H9 (cell line): ENCODE measurements at regions not wholly inside any gene's neighbourhood (a gene's known extent, or its start where the extent isn't known, plus 50 kb on each side); places are given as distances from the start of the nearest gene placed in this dataset.

Source experiments
- DNase-seq: peaks from one replicate; pipeline ENCODE4 v3.0.0-alpha.2; 2017
- H2AFZ ChIP-seq: one replicate; pipeline ENCODE4 v1.6.1; 2013; ENCODE audit warnings: mild to moderate bottlenecking, low read length, control low read depth, moderate library complexity
- H2AK5ac ChIP-seq: 2 replicates; pipeline ENCODE4 v1.6.1; 2013; ENCODE audit warnings: low read length, control low read depth, mixed read lengths; ENCODE audit not compliant: insufficient read length
- H2BK120ac ChIP-seq: one replicate; pipeline ENCODE4 v1.6.1; 2013; ENCODE audit warnings: low read depth, mild to moderate bottlenecking, low read length, control low read depth, inconsistent platforms; ENCODE audit not compliant: poor library complexity, severe bottlenecking
- H2BK12ac ChIP-seq: 2 replicates; pipeline ENCODE4 v1.6.1; 2013; ENCODE audit warnings: low read length, control low read depth, mixed read lengths, low read depth; ENCODE audit not compliant: insufficient read length
- H2BK15ac ChIP-seq: 2 replicates; pipeline ENCODE4 v1.6.1; 2013; ENCODE audit warnings: low read depth, low read length, control low read depth
- H2BK20ac ChIP-seq: one replicate; pipeline ENCODE4 v1.6.1; 2013; ENCODE audit warnings: low read depth, mild to moderate bottlenecking, low read length, control low read depth, inconsistent platforms; ENCODE audit not compliant: poor library complexity, severe bottlenecking
- H2BK5ac ChIP-seq: 2 replicates; pipeline ENCODE4 v1.6.1; 2013; ENCODE audit warnings: low read length, control low read depth, mixed read lengths; ENCODE audit not compliant: insufficient read length
- H3K14ac ChIP-seq: 2 replicates; pipeline ENCODE4 v1.6.1; 2013; ENCODE audit warnings: low read length, control low read depth; ENCODE audit not compliant: insufficient read depth
- H3K18ac ChIP-seq: 2 replicates; pipeline ENCODE4 v1.6.1; 2013; ENCODE audit warnings: low read depth, mild to moderate bottlenecking, mixed read lengths, low read length, control low read depth; ENCODE audit not compliant: insufficient read length
- H3K23ac ChIP-seq: 2 replicates; pipeline ENCODE4 v1.6.1; 2013; ENCODE audit warnings: low read length, control low read depth, mixed read lengths, low read depth; ENCODE audit not compliant: insufficient read length
- H3K23me2 ChIP-seq: 2 replicates; pipeline ENCODE4 v1.6.1; 2013; ENCODE audit warnings: low read depth, mild to moderate bottlenecking, mixed read lengths, low read length, control low read depth; ENCODE audit not compliant: insufficient read length, poor library complexity, severe bottlenecking
- H3K27ac ChIP-seq: 2 replicates; pipeline ENCODE4 v1.5.1; 2013; ENCODE audit warnings: low read length, control low read depth, mixed read lengths, low read depth; ENCODE audit not compliant: insufficient read length
- H3K27me3 ChIP-seq: 2 replicates; pipeline ENCODE4 v1.6.1; 2013; ENCODE audit warnings: low read length, control low read depth, inconsistent platforms; ENCODE audit not compliant: insufficient read depth
- H3K4ac ChIP-seq: 2 replicates; pipeline ENCODE4 v1.6.1; 2013; ENCODE audit warnings: low read depth, mild to moderate bottlenecking, control low read depth, inconsistent platforms, low read length, moderate library complexity
- H3K4me1 ChIP-seq: 2 replicates; pipeline ENCODE4 v1.6.1; 2013; ENCODE audit warnings: low read length, control low read depth, inconsistent platforms; ENCODE audit not compliant: insufficient read depth
- H3K4me2 ChIP-seq: 2 replicates; pipeline ENCODE4 v1.6.1; 2013; ENCODE audit warnings: low read length, control low read depth, mixed read lengths; ENCODE audit not compliant: insufficient read length, insufficient read depth
- H3K56ac ChIP-seq: 2 replicates; pipeline ENCODE4 v1.6.1; 2013; ENCODE audit warnings: low read depth, mild to moderate bottlenecking, mixed read lengths, low read length, control low read depth; ENCODE audit not compliant: insufficient read length
- H3K79me1 ChIP-seq: 2 replicates; pipeline ENCODE4 v1.6.1; 2013; ENCODE audit warnings: low read depth, mild to moderate bottlenecking, moderate library complexity, low read length, control low read depth, inconsistent platforms; ENCODE audit not compliant: insufficient read depth, poor library complexity, severe bottlenecking
- H3K79me2 ChIP-seq: 2 replicates; pipeline ENCODE4 v1.6.1; 2013; ENCODE audit warnings: low read length, control low read depth, inconsistent platforms; ENCODE audit not compliant: insufficient read depth
- H3K9ac ChIP-seq: 2 replicates; pipeline ENCODE4 v1.6.1; 2013; ENCODE audit warnings: low read length, control low read depth, mixed read lengths; ENCODE audit not compliant: insufficient read length; ENCODE audit errors: extremely low read depth
- H3K9me3 ChIP-seq: one replicate; pipeline ENCODE4 v1.6.1; 2013; ENCODE audit warnings: low read depth, low read length, inconsistent platforms; ENCODE audit not compliant: control insufficient read depth
- H3T11ph ChIP-seq: one replicate; pipeline ENCODE4 v1.6.1; 2013; ENCODE audit warnings: mild to moderate bottlenecking, low read length, control low read depth, inconsistent platforms
- H4K20me1 ChIP-seq: one replicate; pipeline ENCODE4 v1.6.1; 2013; ENCODE audit not compliant: control insufficient read depth, insufficient read length, insufficient read depth
- H4K5ac ChIP-seq: 2 replicates; pipeline ENCODE4 v1.6.1; 2013; ENCODE audit warnings: low read depth, mild to moderate bottlenecking, mixed read lengths, low read length, control low read depth; ENCODE audit not compliant: insufficient read length
- H4K8ac ChIP-seq: replicated peaks from 2 replicates; pipeline ENCODE4 v1.6.1; 2013; ENCODE audit warnings: low read length, control low read depth, mixed read lengths, low read depth; ENCODE audit not compliant: insufficient read length
- H4K91ac ChIP-seq: 2 replicates; pipeline ENCODE4 v1.6.1; 2013; ENCODE audit warnings: low read depth, mild to moderate bottlenecking, moderate library complexity, mixed read lengths, low read length, control low read depth; ENCODE audit not compliant: insufficient read length
- H3K27ac Mint-ChIP-seq, 3 experiments: 2 replicates in 2 of 3; 3 replicates in 1 of 3; pipeline ENCODE4 v1.8.0; 2020 to 2021; ENCODE audit warnings: mixed read lengths in 3 of 3, mild to moderate bottlenecking in 1 of 3, moderate library complexity in 1 of 3
- H3K27me3 Mint-ChIP-seq: 2 replicates; pipeline ENCODE4 v1.8.0; 2021; ENCODE audit warnings: low read depth, mild to moderate bottlenecking, moderate library complexity, mixed read lengths
- H3K36me3 Mint-ChIP-seq, 3 experiments: 2 replicates in 2 of 3; 3 replicates in 1 of 3; pipeline ENCODE4 v1.8.0; 2020 to 2021; ENCODE audit warnings: low read depth in 3 of 3, mixed read lengths in 3 of 3; ENCODE audit not compliant: insufficient read depth in 1 of 3
- H3K4me1 Mint-ChIP-seq, 2 experiments: 2 replicates each; pipeline ENCODE4 v1.8.0; 2020; ENCODE audit warnings: mixed read lengths in 2 of 2
- H3K4me3 Mint-ChIP-seq, 2 experiments: 2 replicates in 1 of 2; 3 replicates in 1 of 2; pipeline ENCODE4 v1.8.0; 2020 to 2021; ENCODE audit warnings: mild to moderate bottlenecking in 2 of 2, mixed read lengths in 2 of 2, moderate library complexity in 1 of 2
- H3K9me3 Mint-ChIP-seq, 2 experiments: 2 replicates in 1 of 2; 3 replicates in 1 of 2; pipeline ENCODE4 v1.8.0; 2020; ENCODE audit warnings: mild to moderate bottlenecking in 2 of 2, mixed read lengths in 2 of 2, moderate library complexity in 1 of 2
- WGBS: extraction: QIAGEN DNeasy Blood & Tissue Kit; methylation state at CpG from one replicate; pipeline ENCODE4 v1.1.7; 2013; ENCODE audit warnings: missing lambda C conversion rate, low lambda C conversion rate, mixed read lengths; ENCODE audit not compliant: insufficient read length; ENCODE audit errors: extremely low coverage; 5-methylcytosine and 5-hydroxymethylcytosine counted together
- TF ChIP-seq, protein P1 (sequence below): fragments of 200-600 bp; sonication (generic); conservative IDR thresholded peaks from 3 replicates; pipeline ENCODE4 v1.8.0; 2021; ENCODE audit warnings: antibody characterized with exemption, mild to moderate bottlenecking

DNA sequence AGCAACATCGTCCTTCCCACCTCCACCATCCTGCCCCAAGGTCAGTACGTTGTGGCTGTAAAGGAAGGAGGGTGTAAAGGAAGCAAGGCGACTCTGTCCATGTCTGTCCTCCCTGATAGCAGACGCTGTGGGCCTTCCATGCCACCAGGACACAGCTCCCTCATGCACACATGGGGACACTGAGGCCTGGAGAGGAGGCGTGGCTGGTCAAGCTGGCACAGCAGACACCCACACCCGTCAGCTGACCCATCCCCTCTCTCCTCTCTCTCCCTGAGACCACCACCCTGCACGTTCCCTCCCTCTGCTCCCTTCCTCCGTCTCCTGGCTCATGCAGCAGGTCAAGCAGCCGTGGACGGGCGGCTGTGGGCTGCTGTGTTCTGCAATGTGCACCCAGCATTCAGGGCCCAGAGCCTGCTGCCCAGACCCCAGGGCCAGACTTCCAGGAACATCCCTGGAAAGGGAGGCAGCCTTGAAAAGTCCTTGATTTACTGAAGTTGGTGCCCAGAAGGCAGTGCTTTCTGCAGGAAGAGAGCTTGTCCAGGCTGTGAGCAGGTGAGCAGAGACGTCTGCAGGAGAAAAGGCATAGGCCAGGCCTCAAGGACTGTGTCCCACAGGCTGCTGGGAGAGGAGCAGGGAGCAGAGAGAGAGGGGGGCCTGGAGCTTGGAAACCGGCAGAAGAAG is 133.6 kb downstream of the DDX1 start:
- Histone ChIP-seq H3K4ac (no peak overlapping the region), H3K4me2 (no peak overlapping the region)
- peaks cover 2% of the 10 kb centered on the region; the same call in 1 of the 2 replicates for H3K27me3 Mint-ChIP-seq

More for the DNA sequence above, 133.6 kb downstream of the DDX1 start:
- Histone ChIP-seq H3K27me3 (no peaks in the 10 kb centered on the region), H2BK15ac (no peak overlapping the region), H3K9ac (no peak overlapping the region), H3K79me2 (no peaks in the 10 kb centered on the region), H3K23ac (no peak overlapping the region), H3K18ac (no peak overlapping the region), H3K27ac (no peak overlapping the region), H4K8ac (no peak overlapping the region), H2AK5ac (no peak overlapping the region), H3T11ph (no peak overlapping the region), H3K9me3 (no peaks in the 10 kb centered on the region), H2BK120ac (no peak overlapping the region), H3K56ac (no peak overlapping the region), H3K79me1 (no peaks in the 10 kb centered on the region), H2AFZ (no peak overlapping the region), H4K91ac (no peak overlapping the region), H4K5ac (no peak overlapping the region), H2BK20ac (no peak overlapping the region), H3K23me2 (no peaks in the 10 kb centered on the region), H3K4me1 (no peaks in the 10 kb centered on the region), H4K20me1 (no peaks in the 10 kb centered on the region), H2BK12ac (no peak overlapping the region), H3K14ac (no peak overlapping the region; the same call in 1 of the 2 replicates), H2BK5ac (no peak overlapping the region)
- Mint-ChIP-seq H3K4me3 (no peak overlapping the region), H3K36me3 (no peaks in the 10 kb centered on the region; a peak in 1 of 7 replicates), H3K4me1 (peaks cover 5 to 8% of the 10 kb centered on the region in 2 experiments), H3K27ac (no peak overlapping the region; a peak in 1 of 7 replicates), H3K9me3 (no peaks in the 10 kb centered on the region)
- TF ChIP-seq, protein P1, sequence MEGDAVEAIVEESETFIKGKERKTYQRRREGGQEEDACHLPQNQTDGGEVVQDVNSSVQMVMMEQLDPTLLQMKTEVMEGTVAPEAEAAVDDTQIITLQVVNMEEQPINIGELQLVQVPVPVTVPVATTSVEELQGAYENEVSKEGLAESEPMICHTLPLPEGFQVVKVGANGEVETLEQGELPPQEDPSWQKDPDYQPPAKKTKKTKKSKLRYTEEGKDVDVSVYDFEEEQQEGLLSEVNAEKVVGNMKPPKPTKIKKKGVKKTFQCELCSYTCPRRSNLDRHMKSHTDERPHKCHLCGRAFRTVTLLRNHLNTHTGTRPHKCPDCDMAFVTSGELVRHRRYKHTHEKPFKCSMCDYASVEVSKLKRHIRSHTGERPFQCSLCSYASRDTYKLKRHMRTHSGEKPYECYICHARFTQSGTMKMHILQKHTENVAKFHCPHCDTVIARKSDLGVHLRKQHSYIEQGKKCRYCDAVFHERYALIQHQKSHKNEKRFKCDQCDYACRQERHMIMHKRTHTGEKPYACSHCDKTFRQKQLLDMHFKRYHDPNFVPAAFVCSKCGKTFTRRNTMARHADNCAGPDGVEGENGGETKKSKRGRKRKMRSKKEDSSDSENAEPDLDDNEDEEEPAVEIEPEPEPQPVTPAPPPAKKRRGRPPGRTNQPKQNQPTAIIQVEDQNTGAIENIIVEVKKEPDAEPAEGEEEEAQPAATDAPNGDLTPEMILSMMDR = no peak
- no CpG with 5 or more reads among the region's 13 CpGs for WGBS
- DNase-seq = no peak
